ENCODE measurements at regions not wholly inside any gene's neighbourhood (a gene's known extent, or its start where the extent isn't known, plus 50 kb on each side); places are given as distances from the start of the nearest gene placed in this dataset.
"Not testable (repeated sequence)": the region's sequence is repeated elsewhere in the genome, so short reads cannot be mapped to it uniquely, and the experiment has no call there.

- TF ChIP-seq CTCF (conservative IDR thresholded peaks at IDR 0.05 in 1 of 2, IDR thresholded peaks at IDR 0.05 in 1 of 2; ENCODE audit: low read depth in 1 of 2, low read length in 2 of 2); EZH2 (IDR thresholded peaks at IDR 0.05; ENCODE audit: low read length, missing control alignments): not testable (repeated sequence)
Measured at GRCh38 chr15:69879963-69880362, 217.8 kb downstream of the TLE3 start.
